Gastroesophageal sphincter (tissue), 4 donors: ENCODE measurements at regions not wholly inside any gene's neighbourhood (a gene's known extent, or its start where the extent isn't known, plus 50 kb on each side); places are given as distances from the start of the nearest gene placed in this dataset.
"Not testable (repeated sequence)": the region's sequence is repeated elsewhere in the genome, so short reads cannot be mapped to it uniquely, and the experiment has no call there.

Experiments used
- ATAC-seq: fragments of 150-250 bp; one replicate; pipeline ENCODE4 v1.9.1; 2016; ENCODE audit warnings: mild to moderate bottlenecking, moderate library complexity
- H3K27ac ChIP-seq, 4 donors: fragments of 200-600 bp; sonication (generic) in 3 of 4; 1 replicate in 3 of 4; 2 replicates in 1 of 4; pipeline ENCODE4 v1.5.1; 2016 to 2019
- H3K27me3 ChIP-seq: fragments of 200-600 bp; sonication (generic); one replicate; pipeline ENCODE4 v1.5.1; 2019
- H3K36me3 ChIP-seq, 2 donors: fragments of 200-600 bp; sonication (generic); one replicate each; pipeline ENCODE4 v1.5.1; 2019; ENCODE audit warnings: control low read depth in 1 of 2
- H3K4me1 ChIP-seq, 3 donors: fragments of 200-600 bp; sonication (generic); 1 replicate in 2 of 3; 2 replicates in 1 of 3; pipeline ENCODE4 v1.5.1; 2016 to 2019; ENCODE audit warnings: control low read depth in 2 of 3
- H3K4me3 ChIP-seq, 2 donors: fragments of 200-600 bp; sonication (generic); one replicate each; pipeline ENCODE4 v1.5.1; 2019; ENCODE audit warnings: mild to moderate bottlenecking in 1 of 2, moderate library complexity in 1 of 2
- H3K9me3 ChIP-seq, 3 donors: fragments of 200-600 bp; sonication (generic); one replicate each; pipeline ENCODE4 v1.5.1; 2017 to 2019; ENCODE audit warnings: control low read depth in 2 of 3
- EP300 ChIP-seq: sonication (generic); formaldehyde crosslinking; IDR thresholded peaks from one replicate; pipeline ENCODE4 v1.6.1; 2017; ENCODE audit warnings: antibody characterized with exemption, mild to moderate bottlenecking
- POLR2A ChIP-seq, 2 donors: fragments of 450-650 bp; IDR thresholded peaks; one replicate each; pipeline ENCODE4 v1.6.1; 2017; ENCODE audit warnings: antibody characterized with exemption in 2 of 2, mild to moderate bottlenecking in 2 of 2, moderate library complexity in 1 of 2
- POLR2AphosphoS5 ChIP-seq: sonication (generic); formaldehyde crosslinking; IDR thresholded peaks from one replicate; pipeline ENCODE4 v1.6.1; 2017; ENCODE audit warnings: antibody characterized with exemption
- WGBS, 2 donors: methylation state at CpG; one replicate each; pipeline ENCODE4 v1.1.5; 2018; ENCODE audit warnings: low coverage in 1 of 2; 5-methylcytosine and 5-hydroxymethylcytosine counted together
- TF ChIP-seq, protein P1 (sequence below), 4 experiments: fragments of 200-600 bp in 2 of 4; fragments of 450-650 bp in 2 of 4; sonication (generic) in 1 of 4; IDR thresholded peaks; one replicate each; pipeline ENCODE4 v1.5.1; 2017 to 2019; ENCODE audit warnings: antibody characterized with exemption in 4 of 4, mild to moderate bottlenecking in 2 of 4, moderate library complexity in 2 of 4

DNA sequence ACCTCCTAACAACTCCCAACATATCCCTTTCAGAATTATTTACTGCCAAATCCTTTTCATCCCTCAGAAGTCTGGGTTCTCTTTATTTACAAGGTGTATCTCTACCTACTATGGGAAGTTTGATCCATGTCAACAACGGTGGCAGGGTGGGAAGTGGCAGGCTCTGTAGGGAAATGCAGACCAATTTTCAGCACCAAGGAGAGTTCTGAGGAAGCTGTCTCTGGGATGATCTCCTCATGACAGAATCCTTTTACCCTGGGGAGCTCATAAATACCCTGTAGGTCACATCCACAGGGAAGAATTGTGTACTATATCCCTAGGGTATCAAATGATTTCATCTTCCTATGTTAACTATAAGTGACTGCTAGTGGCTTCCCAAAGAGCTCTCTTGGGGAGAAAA is 107.8 kb upstream of the NEK6 start:
- no peak for ATAC-seq
- Histone ChIP-seq H3K9me3 (peaks cover 0 to 4% (median 0%) of the 10 kb centered on the region in 3 donors), H3K27ac (no peak overlapping the region), H3K36me3 (no peaks in the 10 kb centered on the region), H3K4me1 (no peaks in the 10 kb centered on the region), H3K4me3 (no peak overlapping the region), H3K27me3 (peaks cover 24% of the 10 kb centered on the region)
- TF ChIP-seq, protein P1, sequence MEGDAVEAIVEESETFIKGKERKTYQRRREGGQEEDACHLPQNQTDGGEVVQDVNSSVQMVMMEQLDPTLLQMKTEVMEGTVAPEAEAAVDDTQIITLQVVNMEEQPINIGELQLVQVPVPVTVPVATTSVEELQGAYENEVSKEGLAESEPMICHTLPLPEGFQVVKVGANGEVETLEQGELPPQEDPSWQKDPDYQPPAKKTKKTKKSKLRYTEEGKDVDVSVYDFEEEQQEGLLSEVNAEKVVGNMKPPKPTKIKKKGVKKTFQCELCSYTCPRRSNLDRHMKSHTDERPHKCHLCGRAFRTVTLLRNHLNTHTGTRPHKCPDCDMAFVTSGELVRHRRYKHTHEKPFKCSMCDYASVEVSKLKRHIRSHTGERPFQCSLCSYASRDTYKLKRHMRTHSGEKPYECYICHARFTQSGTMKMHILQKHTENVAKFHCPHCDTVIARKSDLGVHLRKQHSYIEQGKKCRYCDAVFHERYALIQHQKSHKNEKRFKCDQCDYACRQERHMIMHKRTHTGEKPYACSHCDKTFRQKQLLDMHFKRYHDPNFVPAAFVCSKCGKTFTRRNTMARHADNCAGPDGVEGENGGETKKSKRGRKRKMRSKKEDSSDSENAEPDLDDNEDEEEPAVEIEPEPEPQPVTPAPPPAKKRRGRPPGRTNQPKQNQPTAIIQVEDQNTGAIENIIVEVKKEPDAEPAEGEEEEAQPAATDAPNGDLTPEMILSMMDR (IDR thresholded peaks at IDR 0.05): no peak
- TF ChIP-seq POLR2A (IDR thresholded peaks at IDR 0.05) (no peak), EP300 (no peak), POLR2AphosphoS5 (no peak)
- 0 to 60% methylated on average over 1 of the region's 1 CpG for WGBS, 2 donors

DNA sequence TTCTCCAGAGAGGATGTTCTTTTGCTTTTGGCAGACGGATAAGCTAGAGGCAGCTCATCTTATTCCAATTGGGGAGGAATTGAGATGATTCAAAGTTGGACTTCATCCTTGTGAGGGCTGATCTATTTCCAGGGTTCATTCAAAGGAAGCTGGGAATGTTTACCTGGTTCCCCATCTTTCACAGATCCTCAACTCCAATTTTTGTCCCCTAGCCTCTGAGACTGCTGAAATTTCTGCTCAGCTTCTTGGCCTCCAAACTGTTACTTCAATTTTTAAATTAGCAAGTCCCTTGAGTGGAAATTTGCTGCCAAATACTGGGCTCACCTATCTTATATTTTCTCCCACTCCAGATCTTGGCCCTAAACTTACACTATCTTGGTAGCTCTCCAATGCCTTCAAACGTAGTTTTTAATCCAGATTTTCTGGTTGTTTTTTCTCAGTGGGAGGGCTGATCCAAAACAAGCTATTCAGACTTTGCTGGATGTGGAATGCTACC is 93.9 kb upstream of the NEK6 start:
- Histone ChIP-seq H3K27ac (no peak overlapping the region), H3K9me3 (no peaks in the 10 kb centered on the region), H3K4me1 (no peaks in the 10 kb centered on the region), H3K36me3 (no peaks in the 10 kb centered on the region), H3K27me3 (no peaks in the 10 kb centered on the region), H3K4me3 (no peak overlapping the region)
- TF ChIP-seq POLR2A (IDR thresholded peaks at IDR 0.05) (no peak), EP300 (no peak), POLR2AphosphoS5 (no peak)
- TF ChIP-seq, protein P1 (IDR thresholded peaks at IDR 0.05): no peak
- WGBS, 2 donors: 22 to 32% methylated on average over 2 of the region's 2 CpGs
- no peak for ATAC-seq

DNA sequence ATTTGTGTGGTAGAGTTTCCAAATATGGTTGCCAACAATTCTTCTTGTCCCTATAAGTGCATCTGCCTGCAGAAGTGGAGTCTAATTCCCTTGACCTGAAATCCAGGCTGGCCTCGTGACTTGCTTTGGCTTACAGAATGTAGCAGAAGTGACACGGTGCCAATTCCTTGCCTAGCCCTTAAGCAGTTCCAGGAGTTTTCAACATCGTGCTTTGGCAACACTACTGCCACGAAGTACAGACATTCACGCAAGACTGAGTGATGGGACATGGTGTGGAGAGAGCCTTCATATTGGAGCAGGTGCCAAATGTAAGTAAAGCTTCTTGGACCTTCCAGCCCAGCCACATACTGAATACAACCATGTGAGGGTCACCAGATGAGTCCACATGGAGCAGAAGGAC is 92.9 kb upstream of the NEK6 start:
- Histone ChIP-seq H3K9me3 (no peaks in the 10 kb centered on the region), H3K4me3 (no peak overlapping the region), H3K4me1 (no peaks in the 10 kb centered on the region), H3K36me3 (no peaks in the 10 kb centered on the region), H3K27ac (no peak overlapping the region), H3K27me3 (no peaks in the 10 kb centered on the region)
- WGBS, 2 donors: 47 to 69% methylated on average over 3 to 5 of the region's 5 CpGs
- peak; percentile 55 for ATAC-seq
- TF ChIP-seq POLR2AphosphoS5 (no peak), POLR2A (IDR thresholded peaks at IDR 0.05) (no peak), EP300 (no peak)
- TF ChIP-seq, protein P1 (IDR thresholded peaks at IDR 0.05): no peak

DNA sequence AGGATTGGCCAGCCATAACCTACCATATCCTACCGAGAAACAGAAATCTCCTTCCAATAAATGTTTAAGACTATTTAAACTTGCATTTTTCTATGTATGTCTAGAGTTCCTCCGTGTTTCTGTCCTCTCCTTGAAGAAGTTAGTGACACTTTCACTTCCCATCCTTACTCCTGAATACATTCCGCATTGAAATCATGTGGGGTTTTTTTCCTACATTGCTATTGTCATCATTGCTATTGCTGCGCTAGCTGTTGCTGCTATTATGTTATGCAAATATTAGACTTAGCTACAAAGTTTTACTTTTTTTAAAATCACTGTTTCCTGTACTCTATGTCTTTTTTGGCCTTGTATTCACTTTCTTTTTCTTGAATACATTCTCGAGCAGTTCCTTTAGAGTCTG is 83.3 kb upstream of the NEK6 start:
- H3K4me1 ChIP-seq: no peaks in the 10 kb centered on the region
- H3K27ac ChIP-seq: no peak overlapping the region
- TF ChIP-seq, protein P1 (IDR thresholded peaks at IDR 0.05): no peak
- TF ChIP-seq POLR2A (IDR thresholded peaks at IDR 0.05) (no peak), EP300 (no peak), POLR2AphosphoS5 (no peak)
- no peaks in the 10 kb centered on the region for H3K36me3 ChIP-seq
- no peak overlapping the region for H3K4me3 ChIP-seq
- no peak for ATAC-seq
- WGBS, 2 donors: 71 to 73% methylated on average over 5 of the region's 5 CpGs
- peaks cover 0 to 4% (median 0%) of the 10 kb centered on the region in 3 donors for H3K9me3 ChIP-seq
- peaks cover 15% of the 10 kb centered on the region for H3K27me3 ChIP-seq

DNA sequence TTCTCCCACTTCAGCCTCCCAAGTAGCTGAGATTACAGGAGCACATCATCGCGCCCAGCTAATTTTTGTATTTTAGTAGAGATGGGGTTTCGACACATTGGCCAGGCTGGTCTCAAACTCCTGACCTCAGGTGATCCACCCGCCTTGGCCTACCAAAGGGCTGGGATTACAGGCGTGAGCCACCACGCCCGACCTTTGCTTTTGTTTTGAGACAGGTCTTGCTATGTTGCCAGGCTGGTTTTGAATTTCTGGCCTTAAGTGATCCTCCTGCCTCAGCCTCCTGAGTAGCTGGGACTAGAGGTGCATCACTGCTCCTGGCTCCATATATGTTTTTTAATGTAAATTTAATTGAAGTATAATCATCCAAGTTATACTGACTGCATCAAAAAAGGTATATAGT is 80.2 kb upstream of the NEK6 start:
- H3K4me3 ChIP-seq, H3K36me3 ChIP-seq, H3K9me3 ChIP-seq, ATAC-seq, H3K4me1 ChIP-seq, H3K27ac ChIP-seq: not testable (repeated sequence)
- 100% methylated on average over 1 to 7 of the region's 7 CpGs for WGBS, 2 donors
- peaks cover 40% of the 10 kb centered on the region for H3K27me3 ChIP-seq
